Memory B cell (primary cell): ENCODE measurements at regions not wholly inside any gene's neighbourhood (a gene's known extent, or its start where the extent isn't known, plus 50 kb on each side); places are given as distances from the start of the nearest gene placed in this dataset.
"Not testable (repeated sequence)": the region's sequence is repeated elsewhere in the genome, so short reads cannot be mapped to it uniquely, and the experiment has no call there.

Experiments
- ATAC-seq: fragments of 150-1000 bp; cut with Tn5 transposase; 2 replicates; pipeline ENCODE4 v1.10.0; 2021; ENCODE audit warnings: low read depth, mild to moderate bottlenecking, moderate library complexity
- DNase-seq, 2 donors: peaks; one replicate each; pipeline ENCODE4 v3.0.0; 2022; ENCODE audit warnings: low spot score in 2 of 2
- H3K27ac Mint-ChIP-seq: one replicate; pipeline ENCODE4 v1.8.0; 2022; ENCODE audit warnings: mild to moderate bottlenecking, moderate library complexity, mixed read lengths
- H3K27me3 Mint-ChIP-seq: one replicate; pipeline ENCODE4 v1.8.0; 2022; ENCODE audit warnings: mixed read lengths
- H3K36me3 Mint-ChIP-seq: one replicate; pipeline ENCODE4 v1.8.0; 2022; ENCODE audit warnings: mild to moderate bottlenecking, mixed read lengths
- H3K4me1 Mint-ChIP-seq: one replicate; pipeline ENCODE4 v1.8.0; 2022; ENCODE audit warnings: mixed read lengths
- H3K4me3 Mint-ChIP-seq: one replicate; pipeline ENCODE4 v1.8.0; 2022; ENCODE audit warnings: mild to moderate bottlenecking, moderate library complexity, mixed read lengths
- H3K9me3 Mint-ChIP-seq: one replicate; pipeline ENCODE4 v1.8.0; 2022; ENCODE audit warnings: mixed read lengths

DNA sequence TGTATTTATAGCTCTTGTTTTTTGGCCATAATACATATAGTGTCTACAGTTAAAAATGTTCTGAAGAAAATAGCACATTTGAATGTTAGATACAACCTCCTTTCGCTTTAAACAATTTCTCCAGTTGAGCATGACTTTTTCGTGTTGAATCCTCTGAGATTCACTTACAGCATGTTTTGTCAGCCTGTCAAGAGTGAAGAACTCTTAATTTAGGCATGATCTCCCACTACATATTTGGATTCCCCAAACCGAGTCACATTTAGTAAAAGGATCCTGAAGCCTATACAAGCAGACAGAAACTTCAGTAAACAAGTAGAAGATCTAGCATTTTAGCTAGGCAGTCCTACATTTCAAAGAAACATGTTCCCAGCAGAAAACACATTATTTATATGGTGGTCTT lies 796.6 kb downstream of the MCTP2 start:
- ATAC-seq (no peak), DNase-seq (no peak)
- Mint-ChIP-seq H3K9me3 (peaks cover 8% of the 10 kb centered on the region), H3K27me3 (no peaks in the 10 kb centered on the region), H3K27ac (no peak overlapping the region), H3K4me1 (no peaks in the 10 kb centered on the region), H3K36me3 (no peaks in the 10 kb centered on the region), H3K4me3 (no peak overlapping the region)

DNA sequence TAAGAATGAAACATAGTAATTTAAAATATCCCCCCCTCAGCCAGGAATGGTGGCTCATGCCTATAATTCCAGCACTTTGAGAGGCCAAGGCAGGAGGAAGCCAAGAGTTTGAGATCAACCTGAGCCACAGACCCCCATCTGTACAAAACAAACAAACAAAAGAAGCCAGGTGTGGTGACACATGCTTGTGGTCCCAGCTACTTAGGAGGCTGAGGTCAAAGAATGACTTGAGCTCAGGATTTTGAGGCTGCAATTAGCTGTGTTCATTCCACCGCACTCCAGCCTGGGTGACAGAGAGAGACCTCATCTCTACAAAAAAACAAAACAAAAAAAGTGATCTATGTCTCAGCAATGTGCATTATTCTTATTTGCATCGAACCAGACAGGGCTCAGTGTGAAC lies 800.8 kb downstream of the MCTP2 start:
- no peaks in the 10 kb centered on the region for H3K36me3 Mint-ChIP-seq
- H3K9me3 Mint-ChIP-seq = peaks cover 3% of the 10 kb centered on the region
- no peaks in the 10 kb centered on the region for H3K27me3 Mint-ChIP-seq
- ATAC-seq = no peak
- H3K27ac Mint-ChIP-seq = no peak overlapping the region
- H3K4me1 Mint-ChIP-seq = no peaks in the 10 kb centered on the region
- no peak overlapping the region for H3K4me3 Mint-ChIP-seq
- no peak for DNase-seq

DNA sequence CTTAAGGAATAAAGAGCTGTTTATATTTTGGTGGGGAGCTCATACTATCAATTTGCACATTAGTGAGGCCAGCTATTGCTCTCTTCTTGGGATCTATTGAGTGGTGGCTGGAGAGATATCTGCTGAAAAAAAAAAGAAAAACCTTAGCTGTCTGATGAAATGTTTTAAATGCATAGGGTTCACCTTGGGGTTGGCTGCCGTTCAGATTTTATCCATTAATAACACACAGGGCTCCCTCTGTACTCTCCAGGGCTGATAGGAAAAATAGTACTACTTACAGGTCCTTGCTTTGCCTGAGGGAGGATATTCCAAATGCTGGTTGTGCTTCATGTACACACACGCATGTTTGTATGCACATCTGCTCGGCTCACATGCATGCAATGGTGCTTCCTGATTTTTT lies 803.7 kb downstream of the MCTP2 start:
- ATAC-seq = no peak
- DNase-seq = no peak
- no peak overlapping the region for H3K4me3 Mint-ChIP-seq
- H3K4me1 Mint-ChIP-seq = no peaks in the 10 kb centered on the region
- H3K36me3 Mint-ChIP-seq = no peaks in the 10 kb centered on the region
- no peaks in the 10 kb centered on the region for H3K27me3 Mint-ChIP-seq
- no peak overlapping the region for H3K27ac Mint-ChIP-seq
- H3K9me3 Mint-ChIP-seq = peaks cover 5% of the 10 kb centered on the region

DNA sequence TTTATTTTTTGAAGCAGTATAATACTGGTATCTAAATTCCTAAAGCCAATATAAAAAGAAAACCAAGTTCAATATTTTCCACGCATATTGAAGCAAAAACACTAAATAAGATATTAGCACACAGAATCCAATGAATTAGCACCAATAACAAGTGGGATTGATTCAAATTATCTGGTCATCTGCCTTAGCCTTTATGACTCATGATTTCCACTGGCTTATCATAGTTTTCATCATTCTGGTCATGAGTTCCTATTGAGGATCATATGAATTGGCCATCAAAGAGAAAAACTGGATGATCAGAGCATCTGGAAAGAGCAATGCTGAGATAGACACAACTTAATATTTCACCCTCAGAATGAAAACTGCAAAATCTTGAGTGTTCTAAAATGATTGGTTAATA lies 809.9 kb downstream of the MCTP2 start:
- ATAC-seq (no peak), DNase-seq (no peak)
- Mint-ChIP-seq H3K9me3 (peaks cover 2% of the 10 kb centered on the region), H3K27me3 (no peaks in the 10 kb centered on the region), H3K4me1 (no peaks in the 10 kb centered on the region), H3K4me3 (no peak overlapping the region), H3K27ac (no peak overlapping the region), H3K36me3 (no peaks in the 10 kb centered on the region)

DNA sequence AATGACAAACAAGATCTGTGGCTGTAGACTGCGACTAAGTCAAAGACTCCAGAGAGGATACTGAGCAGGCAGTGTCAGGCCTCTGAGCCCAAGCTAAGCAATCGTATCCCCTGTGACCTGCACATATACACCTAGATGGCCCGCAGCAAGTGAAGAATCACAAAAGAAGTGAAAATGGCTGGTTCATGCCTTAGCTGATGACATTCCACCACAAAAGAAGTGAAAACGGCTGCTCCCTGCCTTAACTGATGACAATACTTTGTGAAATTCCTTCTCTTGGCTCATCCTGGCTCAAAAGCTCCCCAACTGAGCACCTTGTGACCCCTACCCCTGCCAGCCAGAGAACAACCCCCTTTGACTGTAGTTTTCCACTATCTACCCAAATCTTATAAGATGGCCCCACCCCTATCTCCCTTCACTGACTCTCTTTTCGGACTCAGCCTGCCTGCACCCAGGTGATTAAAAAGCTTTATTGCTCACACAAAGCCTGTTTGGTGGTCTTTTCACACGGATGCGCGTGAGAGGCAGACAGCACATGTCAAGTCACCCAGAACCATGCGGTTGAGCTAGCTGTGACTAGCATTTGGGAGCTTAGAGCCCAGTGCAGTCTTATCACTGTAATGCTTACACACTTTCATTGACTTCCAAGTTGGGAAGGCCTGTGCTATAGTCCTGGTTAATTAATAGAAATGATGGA lies 812.0 kb downstream of the MCTP2 start:
- H3K36me3 Mint-ChIP-seq, ATAC-seq, H3K9me3 Mint-ChIP-seq, H3K27me3 Mint-ChIP-seq, H3K4me3 Mint-ChIP-seq, H3K4me1 Mint-ChIP-seq, H3K27ac Mint-ChIP-seq, DNase-seq: not testable (repeated sequence)

DNA sequence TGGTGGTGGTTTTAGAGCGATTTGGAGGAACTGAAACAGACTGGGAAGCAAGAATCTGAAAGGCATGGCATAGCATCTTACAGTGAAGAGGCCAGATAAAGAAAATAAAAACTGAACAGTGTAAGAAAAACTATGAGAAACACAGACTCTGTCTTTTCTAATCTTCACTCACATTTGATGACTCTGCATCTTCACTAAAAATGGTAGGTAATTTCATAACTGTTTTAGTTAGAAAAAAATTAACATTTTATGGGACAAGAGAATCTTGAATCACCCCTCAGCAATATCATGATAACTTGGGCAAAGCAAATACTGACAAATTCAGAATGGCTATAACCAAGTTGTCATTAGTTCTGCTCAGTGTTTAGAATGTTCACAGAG lies 812.6 kb downstream of the MCTP2 start:
- Mint-ChIP-seq H3K9me3 (peaks cover 2% of the 10 kb centered on the region), H3K36me3 (no peaks in the 10 kb centered on the region), H3K4me3 (no peak overlapping the region), H3K4me1 (no peaks in the 10 kb centered on the region), H3K27me3 (no peaks in the 10 kb centered on the region), H3K27ac (no peak overlapping the region)
- DNase-seq (no peak), ATAC-seq (no peak)

DNA sequence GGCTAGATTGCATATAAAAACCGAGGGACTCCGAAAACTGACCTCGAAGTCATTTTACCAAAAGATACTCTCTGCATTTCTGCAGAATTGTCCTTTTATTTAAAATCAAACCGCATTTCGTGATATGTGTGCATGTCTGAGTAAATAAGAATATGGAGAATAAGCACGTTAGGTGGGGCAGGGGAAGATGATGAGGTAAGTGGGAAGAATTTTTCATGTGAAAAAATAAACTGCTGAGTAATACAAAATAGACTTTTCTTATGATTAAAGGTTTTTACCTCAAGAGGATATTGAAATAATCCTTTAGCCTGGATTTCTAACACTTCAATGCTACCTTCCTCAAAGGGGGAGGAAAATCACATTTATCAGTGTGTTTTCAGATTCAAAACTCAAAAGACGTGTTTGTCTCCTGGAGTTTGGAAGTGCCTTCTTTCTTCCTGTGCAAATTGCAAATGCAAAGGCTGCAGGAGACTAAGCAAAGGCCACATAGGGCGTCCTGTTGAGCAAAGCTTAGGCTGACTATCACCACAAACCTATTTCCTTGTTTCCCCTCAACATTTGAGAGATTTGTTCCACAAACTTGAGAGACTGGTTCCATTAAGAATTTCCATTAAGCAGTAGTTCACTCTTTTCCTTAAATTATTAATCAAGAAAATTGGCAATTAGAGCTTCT lies 813.5 kb downstream of the MCTP2 start:
- peaks cover 8% of the 10 kb centered on the region for H3K9me3 Mint-ChIP-seq
- H3K27ac Mint-ChIP-seq = no peak overlapping the region
- H3K36me3 Mint-ChIP-seq = no peaks in the 10 kb centered on the region
- H3K27me3 Mint-ChIP-seq = no peaks in the 10 kb centered on the region
- DNase-seq (no peak), ATAC-seq (no peak)
- no peak overlapping the region for H3K4me3 Mint-ChIP-seq
- no peaks in the 10 kb centered on the region for H3K4me1 Mint-ChIP-seq

DNA sequence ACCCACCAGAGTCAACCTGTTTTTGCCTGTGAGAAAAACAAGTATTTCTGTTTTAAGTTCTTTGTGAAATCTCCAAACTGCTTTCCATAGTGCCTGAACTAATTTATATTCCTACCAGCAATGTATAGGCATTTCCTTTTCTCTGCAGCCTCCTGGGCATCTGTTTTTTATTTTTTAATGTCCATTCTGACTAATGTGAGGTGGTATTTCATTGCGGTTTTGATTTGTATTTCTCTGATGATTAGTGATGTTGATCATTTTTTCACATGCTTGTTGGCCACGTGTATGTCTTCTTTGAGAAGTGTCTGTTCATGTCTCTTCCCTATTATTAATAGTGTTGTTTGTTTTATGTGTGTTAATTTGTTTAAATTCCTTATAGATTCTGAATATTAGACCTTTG lies 820.5 kb downstream of the MCTP2 start:
- H3K27me3 Mint-ChIP-seq = no peaks in the 10 kb centered on the region
- no peak for ATAC-seq
- H3K36me3 Mint-ChIP-seq = no peaks in the 10 kb centered on the region

DNA sequence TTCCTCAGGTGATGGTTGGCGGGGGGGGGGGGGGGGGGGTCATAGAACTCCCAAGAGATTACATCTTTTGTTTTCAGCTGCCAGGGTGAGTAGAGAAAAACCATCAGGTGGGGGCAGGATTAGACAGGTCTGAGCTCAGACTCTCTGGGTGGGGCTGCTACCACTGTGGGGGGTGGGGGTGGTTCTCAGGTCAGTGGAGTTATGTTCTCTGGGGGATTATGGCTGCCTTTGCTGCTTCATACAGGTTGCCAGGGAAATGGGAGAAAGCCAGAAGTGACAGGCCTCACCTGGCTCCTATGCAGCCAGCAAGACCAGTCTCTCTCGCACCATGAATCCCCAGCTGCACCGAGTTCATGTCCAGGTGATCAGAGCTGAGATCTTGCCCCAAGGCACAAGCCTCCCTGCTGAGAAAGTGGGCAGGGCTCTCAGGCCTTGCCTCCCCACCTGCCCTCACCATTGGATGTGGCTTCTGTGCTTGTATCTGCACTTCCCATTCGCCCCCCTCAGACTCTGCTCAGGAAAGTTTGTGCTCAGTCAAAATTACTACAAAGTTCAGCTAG lies 828.1 kb downstream of the MCTP2 start:
- peaks cover 11% of the 10 kb centered on the region for H3K9me3 Mint-ChIP-seq
- H3K27ac Mint-ChIP-seq = no peak overlapping the region
- ATAC-seq (no peak), DNase-seq (no peak)
- no peaks in the 10 kb centered on the region for H3K36me3 Mint-ChIP-seq
- H3K4me3 Mint-ChIP-seq = no peak overlapping the region
- no peaks in the 10 kb centered on the region for H3K27me3 Mint-ChIP-seq
- H3K4me1 Mint-ChIP-seq = no peaks in the 10 kb centered on the region

More for the DNA sequence above, 820.5 kb downstream of the MCTP2 start:
- Mint-ChIP-seq H3K4me3 (no peak overlapping the region), H3K27ac (no peak overlapping the region), H3K4me1 (no peaks in the 10 kb centered on the region), H3K9me3 (peaks cover 17% of the 10 kb centered on the region)
- DNase-seq = no peak

DNA sequence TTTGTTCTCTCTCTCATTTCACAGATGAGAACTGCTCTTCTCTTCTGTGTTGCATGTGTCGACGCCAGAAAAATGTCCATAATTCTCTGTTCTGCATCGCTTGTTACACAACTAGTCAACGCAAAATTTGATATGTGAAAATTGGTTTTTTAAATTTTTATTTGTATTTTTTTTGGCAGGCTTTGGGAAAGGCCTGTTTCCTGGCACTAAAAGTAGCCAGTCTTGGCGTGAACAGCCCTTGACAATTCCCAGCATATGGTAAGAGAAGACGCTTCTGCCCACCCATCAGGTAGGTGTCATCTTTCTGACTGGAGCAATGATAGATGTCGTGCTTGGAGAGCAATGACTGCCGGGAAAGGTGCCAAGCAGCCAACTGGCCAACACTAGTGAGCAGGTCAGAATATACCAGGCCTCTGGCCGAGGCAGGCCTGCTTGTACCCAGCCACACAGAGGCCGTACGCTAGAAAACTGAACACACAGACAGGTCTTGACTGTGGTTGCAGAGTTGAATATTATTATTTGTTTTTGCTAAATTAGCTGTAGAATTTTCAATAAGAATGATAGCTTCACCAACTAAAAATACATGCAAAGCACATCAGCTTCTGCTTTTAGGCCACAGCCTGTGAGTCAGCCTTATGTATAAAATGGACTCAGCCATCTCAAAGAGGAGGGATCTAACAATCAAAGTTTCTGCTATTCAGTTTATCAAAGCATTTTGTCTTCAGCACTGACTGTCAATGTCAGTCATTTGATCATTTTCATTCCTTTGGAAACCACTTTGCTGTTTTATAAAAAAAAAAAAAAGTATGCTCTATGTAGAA lies 837.5 kb downstream of the MCTP2 start:
- Mint-ChIP-seq H3K27me3 (no peaks in the 10 kb centered on the region), H3K9me3 (peaks cover 5% of the 10 kb centered on the region), H3K36me3 (no peaks in the 10 kb centered on the region), H3K4me3 (no peak overlapping the region), H3K4me1 (no peaks in the 10 kb centered on the region), H3K27ac (no peak overlapping the region)
- ATAC-seq = no peak
- DNase-seq = no peak

DNA sequence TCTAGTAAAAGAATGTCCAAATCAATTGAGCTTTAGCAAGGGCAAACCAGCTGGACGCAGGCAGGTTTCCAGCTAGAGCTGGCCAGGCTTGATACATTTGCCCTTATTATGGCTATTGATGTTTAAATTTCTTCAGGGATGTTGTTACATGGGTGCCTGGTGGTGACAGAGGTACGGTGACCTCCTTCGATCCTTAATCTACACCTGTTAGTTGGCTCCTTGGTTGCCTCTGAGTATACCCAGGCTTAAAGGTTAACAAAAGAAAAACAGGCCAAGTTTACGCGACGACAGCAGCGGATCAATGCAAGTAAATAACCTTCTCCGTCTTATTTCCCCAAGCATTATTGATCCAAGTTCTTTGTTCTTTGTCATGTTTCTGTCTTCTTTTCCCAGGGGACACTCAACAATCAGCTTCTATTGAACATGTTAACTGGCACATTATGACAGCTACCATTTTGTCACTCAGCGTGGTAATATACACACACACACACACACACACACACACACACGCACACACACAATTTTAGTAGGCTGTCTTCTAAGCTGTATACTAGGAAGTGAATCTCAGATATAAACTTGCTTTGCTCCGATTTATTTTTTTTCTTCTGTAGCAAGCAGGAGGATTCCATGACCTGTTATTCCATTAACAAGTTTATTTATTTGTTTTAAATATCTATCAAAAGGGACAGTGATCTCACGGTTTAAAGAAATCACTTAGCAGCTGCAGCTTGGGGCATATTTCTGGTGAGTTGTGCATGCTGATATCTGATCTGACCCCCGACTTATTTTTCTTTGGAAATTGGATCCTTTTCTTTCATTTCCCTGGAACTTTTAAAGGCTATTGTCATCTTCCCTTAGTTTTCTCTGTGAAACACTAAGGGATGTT lies 844.7 kb downstream of the MCTP2 start:
- Mint-ChIP-seq H3K36me3 (no peaks in the 10 kb centered on the region), H3K9me3 (peaks cover 5% of the 10 kb centered on the region), H3K4me3 (no peak overlapping the region), H3K4me1 (no peaks in the 10 kb centered on the region), H3K27ac (no peak overlapping the region), H3K27me3 (no peaks in the 10 kb centered on the region)
- no peak for DNase-seq
- no peak for ATAC-seq

DNA sequence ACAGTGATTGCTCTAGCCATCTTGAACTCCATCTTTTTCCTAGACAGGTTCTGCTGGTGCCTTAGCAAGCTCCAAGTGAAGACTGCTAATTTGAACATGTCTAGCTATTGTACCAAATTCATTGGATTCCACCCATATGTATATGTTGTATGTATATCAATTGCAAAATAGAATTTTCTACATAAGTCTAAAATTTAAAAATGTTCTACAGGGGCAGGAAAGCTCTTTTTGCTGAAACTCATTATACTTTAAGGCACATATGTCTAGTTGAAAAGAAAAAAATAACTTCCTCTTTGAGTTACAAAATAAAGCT lies 845.3 kb downstream of the MCTP2 start:
- Mint-ChIP-seq H3K36me3 (no peaks in the 10 kb centered on the region), H3K27ac (no peak overlapping the region)

DNA sequence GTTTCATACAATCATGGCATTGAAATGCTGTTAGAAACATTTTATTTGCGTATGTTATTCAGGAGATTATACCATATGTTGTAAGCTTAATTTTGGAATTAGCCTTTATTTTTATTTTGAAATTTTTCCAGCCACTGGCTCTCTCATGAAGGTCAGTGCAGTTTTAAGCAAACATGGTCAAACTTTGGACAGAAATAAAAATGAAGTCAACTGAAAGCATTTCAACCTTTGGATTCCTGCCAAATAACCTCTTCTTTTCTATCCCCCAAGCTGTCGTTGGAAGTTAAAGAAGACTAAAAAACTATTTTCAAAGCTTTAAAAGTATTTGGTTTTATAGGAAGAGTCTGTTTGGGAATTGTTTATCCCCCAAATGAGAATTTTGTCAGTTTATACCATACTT lies 846.6 kb downstream of the MCTP2 start:
- H3K36me3 Mint-ChIP-seq = no peaks in the 10 kb centered on the region
- no peaks in the 10 kb centered on the region for H3K27me3 Mint-ChIP-seq
- peaks cover 5% of the 10 kb centered on the region for H3K9me3 Mint-ChIP-seq
- H3K4me3 Mint-ChIP-seq = no peak overlapping the region
- DNase-seq (no peak), ATAC-seq (no peak)
- no peaks in the 10 kb centered on the region for H3K4me1 Mint-ChIP-seq
- no peak overlapping the region for H3K27ac Mint-ChIP-seq

More for the DNA sequence above, 845.3 kb downstream of the MCTP2 start:
- Mint-ChIP-seq H3K9me3 (peaks cover 5% of the 10 kb centered on the region), H3K4me3 (no peak overlapping the region), H3K27me3 (no peaks in the 10 kb centered on the region), H3K4me1 (no peaks in the 10 kb centered on the region)
- no peak for DNase-seq
- ATAC-seq = no peak
